ENCODE measurements at regions not wholly inside any gene's neighbourhood (a gene's known extent, or its start where the extent isn't known, plus 50 kb on each side); places are given as distances from the start of the nearest gene placed in this dataset.
"Not testable (repeated sequence)": the region's sequence is repeated elsewhere in the genome, so short reads cannot be mapped to it uniquely, and the experiment has no call there.

DNA sequence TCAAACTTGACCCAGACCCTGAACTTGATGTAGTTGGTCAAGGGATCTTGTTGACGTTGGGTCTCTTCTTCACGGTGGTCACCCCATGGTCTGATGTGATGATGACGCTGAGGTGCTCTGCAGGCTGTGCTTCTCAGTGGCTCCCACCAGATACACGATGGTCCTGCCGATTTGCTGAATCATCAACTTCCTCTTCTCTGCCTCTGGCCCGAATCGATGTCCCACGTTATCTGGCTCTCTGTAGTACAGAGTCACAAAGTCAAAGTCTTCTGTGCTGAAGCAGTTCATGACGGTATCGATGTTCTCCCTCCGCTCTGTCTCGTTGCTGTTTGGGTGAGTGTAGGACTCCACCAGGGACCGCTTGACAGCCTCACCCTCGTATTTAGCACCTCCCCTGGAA lies 58.5 kb upstream of the ZNF195 start:
- DNase-seq = not testable (repeated sequence)

GRCh38 chr11:3434976-3435375 lies 56.0 kb upstream of the ZNF195 start:
- DNase-seq = no peak

DNA sequence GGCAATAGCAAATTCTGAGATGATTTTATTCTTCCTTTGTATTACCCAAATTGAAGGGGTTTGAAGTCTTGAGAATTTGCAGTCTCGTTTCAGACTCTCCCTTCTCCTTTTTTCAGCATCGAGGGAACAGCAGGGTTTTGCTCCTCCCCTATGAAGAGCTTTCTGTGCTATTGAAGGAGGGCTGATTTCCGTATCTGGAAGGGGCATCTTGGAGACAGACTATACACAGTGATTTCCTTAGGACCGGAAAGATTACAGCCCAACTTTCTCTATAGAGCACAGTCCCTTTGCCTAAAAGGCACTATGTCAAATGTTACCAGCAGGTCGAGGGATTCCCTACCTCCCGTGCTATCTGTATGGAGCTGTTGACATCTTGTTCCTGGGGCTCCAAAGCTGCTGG lies 50.2 kb upstream of the ZNF195 start:
- not testable (repeated sequence) for DNase-seq
